Upper lobe of right lung (tissue), 1 donor: ENCODE measurements at regions not wholly inside any gene's neighbourhood (a gene's known extent, or its start where the extent isn't known, plus 50 kb on each side); places are given as distances from the start of the nearest gene placed in this dataset.

Experiments
- ATAC-seq: fragments of 200-7000 bp; cut with Tn5 transposase; one replicate; pipeline ENCODE4 v1.9.1; 2020; ENCODE audit warnings: mild to moderate bottlenecking, moderate library complexity
- DNase-seq: peaks from one replicate; pipeline ENCODE4 v3.0.0-alpha.2; 2020
- H3K27ac ChIP-seq: fragments of 200-600 bp; one replicate; pipeline ENCODE4 v1.8.0; 2022
- H3K27me3 ChIP-seq: fragments of 200-600 bp; one replicate; pipeline ENCODE4 v1.8.0; 2022; ENCODE audit warnings: mild to moderate bottlenecking
- H3K36me3 ChIP-seq: fragments of 200-600 bp; one replicate; pipeline ENCODE4 v1.8.0; 2022
- H3K4me1 ChIP-seq: fragments of 200-600 bp; one replicate; pipeline ENCODE4 v1.8.0; 2022
- H3K4me3 ChIP-seq: fragments of 200-600 bp; one replicate; pipeline ENCODE4 v1.8.0; 2022; ENCODE audit warnings: mild to moderate bottlenecking
- H3K9me3 ChIP-seq: fragments of 200-600 bp; one replicate; pipeline ENCODE4 v1.8.0; 2022
- intact Hi-C: fragments of 100-400 bp; cut with DNase I; formaldehyde crosslinking; loops from one replicate; pipeline ENCODE4 v1.11.0; 2022
- TF ChIP-seq, protein P1 (sequence below): fragments of 200-600 bp; IDR thresholded peaks from one replicate; pipeline ENCODE4 v1.8.0; 2022; ENCODE audit warnings: antibody characterized with exemption
- donor health status: DM: no; HTN: yes; CAD: no; lungs with severe emphysema.

DNA sequence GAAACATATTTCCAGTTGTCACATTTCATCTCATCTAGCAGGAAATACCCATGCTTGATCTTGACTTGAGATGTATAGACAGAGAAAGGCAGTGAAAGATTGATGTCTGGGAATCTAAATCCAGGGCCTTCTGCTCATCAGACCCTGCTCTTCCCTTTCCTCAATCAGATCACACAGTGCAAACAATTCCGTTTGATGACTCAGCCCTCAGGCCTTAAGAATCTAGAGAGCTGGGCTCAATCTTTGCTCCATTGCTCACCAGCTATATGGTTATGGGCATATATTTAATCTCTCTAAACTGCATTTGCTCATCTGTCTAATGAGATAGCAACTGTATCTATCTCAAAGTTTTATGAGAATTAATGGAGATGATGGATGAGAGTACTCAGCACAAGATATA, 201.8 kb upstream of the CCDC196 start:
- Histone ChIP-seq H3K4me1 (no peaks in the 10 kb centered on the region), H3K9me3 (no peaks in the 10 kb centered on the region), H3K36me3 (no peaks in the 10 kb centered on the region), H3K27ac (no peak overlapping the region), H3K4me3 (no peak overlapping the region), H3K27me3 (no peaks in the 10 kb centered on the region)
- ATAC-seq (no peak), DNase-seq (no peak)
- intact Hi-C loops = no loop called here
- TF ChIP-seq, protein P1, sequence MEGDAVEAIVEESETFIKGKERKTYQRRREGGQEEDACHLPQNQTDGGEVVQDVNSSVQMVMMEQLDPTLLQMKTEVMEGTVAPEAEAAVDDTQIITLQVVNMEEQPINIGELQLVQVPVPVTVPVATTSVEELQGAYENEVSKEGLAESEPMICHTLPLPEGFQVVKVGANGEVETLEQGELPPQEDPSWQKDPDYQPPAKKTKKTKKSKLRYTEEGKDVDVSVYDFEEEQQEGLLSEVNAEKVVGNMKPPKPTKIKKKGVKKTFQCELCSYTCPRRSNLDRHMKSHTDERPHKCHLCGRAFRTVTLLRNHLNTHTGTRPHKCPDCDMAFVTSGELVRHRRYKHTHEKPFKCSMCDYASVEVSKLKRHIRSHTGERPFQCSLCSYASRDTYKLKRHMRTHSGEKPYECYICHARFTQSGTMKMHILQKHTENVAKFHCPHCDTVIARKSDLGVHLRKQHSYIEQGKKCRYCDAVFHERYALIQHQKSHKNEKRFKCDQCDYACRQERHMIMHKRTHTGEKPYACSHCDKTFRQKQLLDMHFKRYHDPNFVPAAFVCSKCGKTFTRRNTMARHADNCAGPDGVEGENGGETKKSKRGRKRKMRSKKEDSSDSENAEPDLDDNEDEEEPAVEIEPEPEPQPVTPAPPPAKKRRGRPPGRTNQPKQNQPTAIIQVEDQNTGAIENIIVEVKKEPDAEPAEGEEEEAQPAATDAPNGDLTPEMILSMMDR = no peak

DNA sequence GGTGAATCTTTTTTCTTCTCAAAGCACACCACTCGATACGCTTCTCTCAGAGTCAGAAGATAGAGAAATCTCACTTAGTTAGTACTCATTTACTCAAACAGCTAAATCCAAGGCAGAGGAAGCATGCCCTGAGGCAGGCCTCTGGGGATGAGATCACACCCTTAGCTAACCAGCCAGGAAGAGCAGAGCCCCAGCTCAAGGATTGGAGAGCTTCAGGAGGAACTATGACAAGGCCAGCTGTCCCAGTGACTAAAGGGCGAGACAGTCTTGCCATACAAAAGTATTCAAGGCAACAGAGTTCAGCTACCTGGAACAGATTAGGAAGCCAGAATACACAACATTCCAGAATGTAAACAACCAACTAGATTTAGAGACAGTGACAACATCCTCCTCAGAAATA, 197.7 kb upstream of the CCDC196 start:
- no peaks in the 10 kb centered on the region for H3K36me3 ChIP-seq
- intact Hi-C loops = no loop called here

DNA sequence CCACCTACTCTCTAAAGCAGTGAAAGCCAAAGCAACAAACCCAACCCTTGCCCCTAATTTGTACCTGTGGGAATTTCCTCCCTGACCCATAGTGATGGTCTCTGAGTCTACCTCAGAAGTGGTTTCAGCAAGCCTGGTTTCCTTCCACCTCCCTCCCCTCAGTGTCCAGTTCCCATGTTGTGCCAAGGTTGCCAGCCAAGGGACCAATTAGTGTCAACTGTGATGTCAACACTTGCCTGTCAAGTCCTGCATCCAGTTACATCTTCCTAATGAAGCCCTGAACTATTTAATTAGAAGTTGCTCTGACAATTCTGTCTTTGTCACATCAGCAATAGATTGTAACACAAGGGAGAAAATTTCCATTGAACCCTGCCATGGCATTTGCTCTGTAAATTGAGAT, 194.4 kb upstream of the CCDC196 start:
- Histone ChIP-seq H3K27me3 (no peaks in the 10 kb centered on the region), H3K4me3 (no peak overlapping the region), H3K9me3 (no peaks in the 10 kb centered on the region), H3K36me3 (no peaks in the 10 kb centered on the region), H3K4me1 (no peaks in the 10 kb centered on the region), H3K27ac (no peak overlapping the region)
- intact Hi-C loops = no loop called here
- no peak for ATAC-seq
- TF ChIP-seq, protein P1 = no peak
- no peak for DNase-seq

More for the DNA sequence above, 197.7 kb upstream of the CCDC196 start:
- ATAC-seq = no peak
- Histone ChIP-seq H3K27ac (no peak overlapping the region), H3K9me3 (no peaks in the 10 kb centered on the region), H3K27me3 (no peaks in the 10 kb centered on the region), H3K4me1 (no peaks in the 10 kb centered on the region), H3K4me3 (no peak overlapping the region)
- DNase-seq = no peak
- TF ChIP-seq, protein P1 = no peak

DNA sequence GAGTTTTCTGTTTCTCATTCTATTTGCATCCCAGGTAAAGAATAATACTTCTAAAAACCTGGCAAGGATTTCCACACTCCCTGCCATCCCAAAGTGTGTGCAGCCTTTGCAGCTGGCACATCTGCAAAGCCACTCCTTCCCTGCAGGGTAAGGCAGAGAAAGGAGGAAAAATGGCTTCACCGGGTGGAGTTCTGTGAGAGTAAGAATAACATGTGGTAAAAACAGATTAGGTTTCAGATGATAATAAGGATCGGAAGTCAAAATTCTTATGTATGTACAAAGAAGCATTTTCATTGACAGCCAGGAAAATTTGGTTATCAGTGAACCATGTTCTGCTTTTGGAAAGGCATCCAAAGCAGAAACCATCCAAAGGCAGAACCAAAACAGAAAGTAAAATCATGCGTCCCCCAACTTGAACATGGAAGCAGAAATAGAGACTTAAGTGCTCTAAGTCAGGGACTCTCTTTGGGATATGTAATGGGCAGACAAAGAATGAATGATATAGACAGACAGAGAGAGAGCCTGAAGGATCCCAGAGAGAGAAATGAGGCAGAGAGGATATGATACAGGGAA, 192.6 kb upstream of the CCDC196 start:
- intact Hi-C loops = no loop called here
- Histone ChIP-seq H3K4me1 (no peaks in the 10 kb centered on the region), H3K9me3 (no peaks in the 10 kb centered on the region), H3K27ac (no peak overlapping the region), H3K4me3 (no peak overlapping the region), H3K36me3 (no peaks in the 10 kb centered on the region), H3K27me3 (no peaks in the 10 kb centered on the region)
- ATAC-seq (no peak), DNase-seq (no peak)
- TF ChIP-seq, protein P1 = no peak

DNA sequence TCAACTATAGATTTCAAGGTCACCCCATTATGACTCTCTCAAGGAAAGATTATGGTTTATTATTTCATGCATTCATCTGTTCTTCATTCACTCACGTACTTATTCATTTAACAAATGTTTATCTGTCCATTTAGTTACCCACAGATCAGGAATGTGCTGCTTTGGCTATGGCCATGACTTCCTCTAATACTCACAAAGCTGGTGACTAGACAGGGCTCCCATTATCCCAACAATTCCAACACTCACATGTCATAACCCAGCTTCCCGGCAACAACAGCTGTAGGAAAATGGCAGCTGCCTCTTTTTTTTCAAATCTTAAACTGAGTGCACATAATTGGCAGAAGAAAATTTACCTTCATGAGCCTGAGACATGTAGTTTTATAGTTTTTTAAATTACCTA, 190.8 kb upstream of the CCDC196 start:
- H3K4me3 ChIP-seq = no peak overlapping the region
- TF ChIP-seq, protein P1 = no peak
- no peaks in the 10 kb centered on the region for H3K9me3 ChIP-seq
- no peak for DNase-seq
- no peaks in the 10 kb centered on the region for H3K4me1 ChIP-seq
- ATAC-seq = no peak
- H3K27me3 ChIP-seq = no peaks in the 10 kb centered on the region
- H3K36me3 ChIP-seq = no peaks in the 10 kb centered on the region
- intact Hi-C loops = no loop called here
- H3K27ac ChIP-seq = no peak overlapping the region

DNA sequence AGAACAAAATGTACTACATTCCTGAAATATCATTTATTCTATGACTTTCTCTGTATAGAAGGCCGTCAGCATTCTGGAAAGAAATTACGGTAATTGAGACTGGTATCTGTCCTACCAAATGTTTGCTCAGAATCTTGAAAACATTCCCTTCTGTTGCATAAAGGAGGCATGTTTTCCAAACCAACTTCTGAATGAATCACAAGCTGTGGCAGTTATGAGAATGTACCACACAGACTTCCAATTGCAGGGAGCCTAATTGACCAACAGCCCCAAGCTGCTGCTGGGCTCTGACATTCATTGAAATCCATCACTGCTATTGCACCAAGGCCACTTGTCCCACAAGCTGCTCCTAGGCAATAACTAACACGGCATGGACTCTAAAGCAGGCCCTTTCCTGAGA, 185.3 kb upstream of the CCDC196 start:
- Histone ChIP-seq H3K4me3 (no peak overlapping the region), H3K27ac (no peak overlapping the region), H3K27me3 (no peaks in the 10 kb centered on the region), H3K4me1 (no peaks in the 10 kb centered on the region), H3K36me3 (no peaks in the 10 kb centered on the region), H3K9me3 (no peaks in the 10 kb centered on the region)
- intact Hi-C loops = no loop called here
- no peak for DNase-seq
- TF ChIP-seq, protein P1 = no peak
- no peak for ATAC-seq
